Activated CD4-positive, alpha-beta T cell treated with anti-CD3 and anti-CD28 coated beads, Interleukin-2, amount 10 ng/mL, durations not matched to agents 7 days and 5 days (primary cell): ENCODE measurements at regions not wholly inside any gene's neighbourhood (a gene's known extent, or its start where the extent isn't known, plus 50 kb on each side); places are given as distances from the start of the nearest gene placed in this dataset.

Experiments
- CTCF ChIA-PET: fragments of 350-600 bp; sonication (Branson Sonifier 250); formaldehyde crosslinking; loops from one replicate; lab custom pipeline; 2021; ENCODE audit warnings: antibody characterized with exemption; lab: Charles Lee
- POLR2A ChIA-PET: fragments of 350-600 bp; sonication (Branson Sonifier 250); formaldehyde crosslinking; loops from one replicate; lab custom pipeline; 2021; ENCODE audit warnings: antibody characterized with exemption; lab: Charles Lee
- DNase-seq: peaks from one replicate; pipeline ENCODE4 v3.0.0-alpha.2; 2020
- H3K27ac Mint-ChIP-seq: one replicate; pipeline ENCODE4 v1.8.0; 2021; ENCODE audit warnings: mild to moderate bottlenecking, moderate library complexity, mixed read lengths
- H3K27me3 Mint-ChIP-seq: one replicate; pipeline ENCODE4 v1.8.0; 2021; ENCODE audit warnings: mixed read lengths
- H3K36me3 Mint-ChIP-seq: one replicate; pipeline ENCODE4 v1.8.0; 2021; ENCODE audit warnings: low read depth, mixed read lengths
- H3K4me1 Mint-ChIP-seq: one replicate; pipeline ENCODE4 v1.8.0; 2021; ENCODE audit warnings: mixed read lengths
- H3K4me3 Mint-ChIP-seq: one replicate; pipeline ENCODE4 v1.8.0; 2021; ENCODE audit warnings: mild to moderate bottlenecking, moderate library complexity, mixed read lengths
- H3K9me3 Mint-ChIP-seq: one replicate; pipeline ENCODE4 v1.8.0; 2021; ENCODE audit warnings: mixed read lengths

DNA sequence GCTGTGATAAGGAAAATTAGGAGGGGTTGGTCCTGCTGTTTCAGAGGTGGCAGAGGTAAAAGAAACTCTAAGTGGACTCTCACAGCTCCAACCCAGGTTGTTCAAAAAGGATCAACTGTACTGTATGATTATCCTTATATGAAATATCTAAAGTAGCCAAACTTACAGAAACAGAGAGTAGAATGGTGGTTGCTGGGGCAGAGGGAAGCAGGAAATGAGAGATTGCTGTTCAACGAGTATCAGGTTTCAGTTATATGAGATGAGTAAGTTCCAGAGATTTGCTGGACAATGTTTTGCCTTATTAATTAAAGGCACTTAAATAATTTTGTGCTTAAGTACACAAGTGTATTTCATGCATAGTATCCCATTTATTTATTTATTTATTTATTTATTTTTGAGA lies 972.0 kb upstream of the LRRTM1 start:
- no peaks in the 10 kb centered on the region for H3K4me1 Mint-ChIP-seq
- H3K4me3 Mint-ChIP-seq: no peak overlapping the region
- no peaks in the 10 kb centered on the region for H3K36me3 Mint-ChIP-seq
- no peaks in the 10 kb centered on the region for H3K27me3 Mint-ChIP-seq
- ChIA-PET CTCF (no interaction called here), POLR2A (no interaction called here)
- no peak for DNase-seq
- peaks cover 12% of the 10 kb centered on the region for H3K9me3 Mint-ChIP-seq
- H3K27ac Mint-ChIP-seq: no peak overlapping the region

DNA sequence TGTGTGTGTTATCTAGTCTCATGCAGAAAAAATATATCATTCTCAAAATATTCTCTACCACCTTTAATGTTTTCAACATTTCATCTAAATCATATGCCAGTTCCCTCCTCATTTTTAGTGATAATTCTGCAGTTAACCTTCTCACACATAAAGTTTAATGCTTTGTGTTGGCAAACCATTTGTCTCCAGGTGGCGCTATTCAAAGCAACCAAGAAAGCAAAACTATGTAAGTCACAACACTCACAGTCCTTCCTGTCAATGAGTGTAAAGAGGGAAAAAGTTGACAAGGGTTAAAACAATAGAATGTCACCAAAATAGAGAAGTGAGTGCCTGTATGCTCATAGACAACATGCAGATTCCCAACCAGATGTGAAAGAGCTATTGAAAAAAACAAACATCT lies 961.6 kb upstream of the LRRTM1 start:
- no peak overlapping the region for H3K4me3 Mint-ChIP-seq
- CTCF ChIA-PET: no interaction called here
- H3K36me3 Mint-ChIP-seq: no peaks in the 10 kb centered on the region
- no peaks in the 10 kb centered on the region for H3K4me1 Mint-ChIP-seq
- peak; percentile 5 for DNase-seq
- peaks cover 13% of the 10 kb centered on the region for H3K9me3 Mint-ChIP-seq
- POLR2A ChIA-PET: no interaction called here
- H3K27ac Mint-ChIP-seq: no peak overlapping the region
- no peaks in the 10 kb centered on the region for H3K27me3 Mint-ChIP-seq

DNA sequence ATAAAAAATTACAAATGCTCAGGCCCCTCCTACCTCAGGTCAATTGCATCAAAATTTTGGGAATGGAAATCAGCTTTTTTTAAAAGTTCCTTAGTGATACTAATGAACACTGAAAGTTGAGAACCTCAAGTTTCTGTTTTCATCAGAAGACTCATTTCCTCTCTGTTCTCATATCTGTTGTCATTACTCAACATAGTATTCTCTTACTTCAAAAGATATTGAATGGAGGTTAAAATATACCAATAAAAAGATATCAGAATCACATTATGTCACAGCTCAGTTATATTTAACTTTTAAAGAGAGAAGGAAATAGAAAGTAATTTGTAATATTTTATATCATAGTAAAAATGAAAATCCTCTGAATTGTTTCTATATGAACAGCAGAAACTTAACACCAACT lies 959.4 kb upstream of the LRRTM1 start:
- ChIA-PET POLR2A (no interaction called here), CTCF (no interaction called here)
- no peak overlapping the region for H3K27ac Mint-ChIP-seq
- H3K4me1 Mint-ChIP-seq: no peaks in the 10 kb centered on the region
- H3K9me3 Mint-ChIP-seq: peaks cover 4% of the 10 kb centered on the region
- no peak overlapping the region for H3K4me3 Mint-ChIP-seq
- no peak for DNase-seq
- no peaks in the 10 kb centered on the region for H3K36me3 Mint-ChIP-seq
- H3K27me3 Mint-ChIP-seq: no peaks in the 10 kb centered on the region

DNA sequence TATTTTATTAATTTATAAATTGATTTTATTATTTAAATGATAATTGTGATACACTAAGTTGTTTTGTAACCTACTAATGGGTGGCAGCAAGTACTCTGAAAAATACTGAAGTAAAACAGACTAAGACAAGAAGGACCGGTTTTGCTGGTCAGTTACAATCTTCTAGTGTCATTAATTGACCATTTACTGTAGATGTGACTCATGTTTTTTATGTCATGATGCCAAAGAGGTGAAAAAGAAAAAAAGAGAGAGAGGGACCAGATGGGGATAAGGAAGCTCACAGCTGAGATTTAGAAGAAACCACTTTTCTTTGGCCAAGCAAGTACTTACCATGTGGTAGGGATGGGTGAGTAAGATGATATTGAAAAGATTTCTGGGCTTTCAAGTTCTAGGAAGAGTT lies 955.8 kb upstream of the LRRTM1 start:
- Mint-ChIP-seq H3K36me3 (no peaks in the 10 kb centered on the region), H3K27me3 (no peaks in the 10 kb centered on the region), H3K4me3 (no peak overlapping the region), H3K27ac (no peak overlapping the region), H3K4me1 (no peaks in the 10 kb centered on the region), H3K9me3 (no peaks in the 10 kb centered on the region)
- CTCF ChIA-PET: no interaction called here
- DNase-seq: no peak
- POLR2A ChIA-PET: no interaction called here

DNA sequence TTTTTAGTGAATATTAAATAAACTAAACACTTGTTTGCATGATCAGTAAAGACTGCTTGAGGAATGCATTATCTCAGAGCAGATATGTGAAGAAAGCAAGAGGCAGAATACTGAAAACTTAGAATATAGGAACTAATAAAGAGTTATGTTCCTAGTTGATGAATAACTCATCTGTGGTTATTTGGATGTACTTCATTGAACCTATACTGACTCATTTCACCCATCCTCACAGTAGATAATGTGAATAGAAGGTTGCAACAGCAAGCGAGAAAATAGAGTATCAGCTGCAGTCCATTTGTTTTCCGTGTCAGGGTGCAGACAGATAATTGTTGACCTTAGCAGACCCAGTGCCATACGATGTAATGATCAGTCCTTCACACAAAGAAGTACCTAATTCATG lies 945.7 kb upstream of the LRRTM1 start:
- no peaks in the 10 kb centered on the region for H3K27me3 Mint-ChIP-seq
- H3K4me1 Mint-ChIP-seq: no peaks in the 10 kb centered on the region
- POLR2A ChIA-PET: no interaction called here
- peaks cover 15% of the 10 kb centered on the region for H3K9me3 Mint-ChIP-seq
- DNase-seq: no peak
- H3K36me3 Mint-ChIP-seq: no peaks in the 10 kb centered on the region
- CTCF ChIA-PET: no interaction called here
- no peak overlapping the region for H3K27ac Mint-ChIP-seq
- no peak overlapping the region for H3K4me3 Mint-ChIP-seq

- Mint-ChIP-seq H3K4me3 (no peak overlapping the region), H3K9me3 (peaks cover 18% of the 10 kb centered on the region), H3K27me3 (no peaks in the 10 kb centered on the region), H3K27ac (no peak overlapping the region), H3K4me1 (no peaks in the 10 kb centered on the region), H3K36me3 (no peaks in the 10 kb centered on the region)
- POLR2A ChIA-PET: no interaction called here
- no peak for DNase-seq
- CTCF ChIA-PET: no interaction called here
Observed at GRCh38 chr2:81249152-81249551, 944.6 kb upstream of the LRRTM1 start.

DNA sequence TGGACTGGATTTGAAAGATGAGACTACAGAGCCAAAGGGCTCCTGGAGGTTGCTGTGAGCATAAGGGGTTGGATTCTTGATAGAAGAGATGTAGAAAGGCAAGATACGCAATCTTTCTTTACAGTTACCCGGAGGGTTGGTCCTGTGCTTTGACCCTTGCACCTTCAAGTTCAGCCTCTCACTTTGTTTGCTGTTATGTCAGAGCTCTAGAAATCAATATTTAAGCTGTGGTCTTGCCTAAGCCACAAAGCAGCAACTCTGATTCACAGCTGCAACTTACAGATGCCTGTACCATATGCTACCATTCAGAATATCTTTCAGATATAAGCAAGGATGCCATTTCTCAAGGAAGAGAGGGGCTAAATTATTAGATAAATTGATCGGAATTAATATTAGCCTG lies 943.1 kb upstream of the LRRTM1 start:
- Mint-ChIP-seq H3K27ac (no peak overlapping the region), H3K9me3 (peaks cover 14% of the 10 kb centered on the region), H3K36me3 (no peaks in the 10 kb centered on the region), H3K4me1 (no peaks in the 10 kb centered on the region), H3K27me3 (no peaks in the 10 kb centered on the region), H3K4me3 (no peak overlapping the region)
- CTCF ChIA-PET: no interaction called here
- DNase-seq: no peak
- POLR2A ChIA-PET: no interaction called here

- Mint-ChIP-seq H3K36me3 (no peaks in the 10 kb centered on the region), H3K27me3 (no peaks in the 10 kb centered on the region), H3K27ac (no peak overlapping the region), H3K4me3 (no peak overlapping the region), H3K9me3 (peaks cover 16% of the 10 kb centered on the region), H3K4me1 (no peaks in the 10 kb centered on the region)
- POLR2A ChIA-PET: no interaction called here
- CTCF ChIA-PET: interaction anchor here (0.6 kb wide), 2 partner anchors 125 to 352 kb away, joined by 3 to 6 read pairs; no protein-coding TSS in a partner anchor
- no peak for DNase-seq
Observed at GRCh38 chr2:81242501-81242900, 937.9 kb upstream of the LRRTM1 start.

- H3K27me3 Mint-ChIP-seq: no peaks in the 10 kb centered on the region
- no peak for DNase-seq
- ChIA-PET POLR2A (no interaction called here), CTCF (no interaction called here)
- H3K36me3 Mint-ChIP-seq: no peaks in the 10 kb centered on the region
- H3K4me3 Mint-ChIP-seq: no peak overlapping the region
- no peak overlapping the region for H3K27ac Mint-ChIP-seq
- peaks cover 7% of the 10 kb centered on the region for H3K9me3 Mint-ChIP-seq
- H3K4me1 Mint-ChIP-seq: no peaks in the 10 kb centered on the region
Observed at GRCh38 chr2:81238462-81238861, 933.9 kb upstream of the LRRTM1 start.

GRCh38 chr2:81235601-81236000 lies 931.0 kb upstream of the LRRTM1 start:
- peaks cover 11% of the 10 kb centered on the region for H3K9me3 Mint-ChIP-seq
- DNase-seq: no peak
- POLR2A ChIA-PET: no interaction called here
- no peaks in the 10 kb centered on the region for H3K27me3 Mint-ChIP-seq
- H3K4me3 Mint-ChIP-seq: no peak overlapping the region
- no peak overlapping the region for H3K27ac Mint-ChIP-seq
- no peaks in the 10 kb centered on the region for H3K4me1 Mint-ChIP-seq
- CTCF ChIA-PET: no interaction called here
- no peaks in the 10 kb centered on the region for H3K36me3 Mint-ChIP-seq

DNA sequence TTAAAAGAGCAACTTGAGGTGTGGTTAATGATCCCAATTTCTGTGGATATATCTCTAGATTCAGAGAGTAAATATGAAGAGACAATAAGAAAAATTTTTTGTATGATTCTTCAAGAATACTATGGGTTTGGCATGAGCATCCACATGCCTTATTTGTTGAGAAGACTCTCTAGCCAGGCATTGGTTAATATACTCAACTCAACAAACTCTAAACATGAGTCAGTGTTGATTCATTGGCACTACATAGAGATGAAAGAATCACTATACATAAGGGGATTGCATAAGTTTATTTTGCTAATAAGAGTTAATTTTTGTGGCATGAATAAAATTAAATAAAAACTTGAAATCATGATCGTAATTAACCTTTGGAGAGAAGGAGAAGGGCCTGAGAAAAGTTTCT lies 930.2 kb upstream of the LRRTM1 start:
- Mint-ChIP-seq H3K9me3 (peaks cover 9% of the 10 kb centered on the region), H3K27ac (no peak overlapping the region), H3K4me3 (no peak overlapping the region), H3K4me1 (no peaks in the 10 kb centered on the region), H3K27me3 (no peaks in the 10 kb centered on the region), H3K36me3 (no peaks in the 10 kb centered on the region)
- ChIA-PET CTCF (no interaction called here), POLR2A (no interaction called here)
- DNase-seq: no peak

DNA sequence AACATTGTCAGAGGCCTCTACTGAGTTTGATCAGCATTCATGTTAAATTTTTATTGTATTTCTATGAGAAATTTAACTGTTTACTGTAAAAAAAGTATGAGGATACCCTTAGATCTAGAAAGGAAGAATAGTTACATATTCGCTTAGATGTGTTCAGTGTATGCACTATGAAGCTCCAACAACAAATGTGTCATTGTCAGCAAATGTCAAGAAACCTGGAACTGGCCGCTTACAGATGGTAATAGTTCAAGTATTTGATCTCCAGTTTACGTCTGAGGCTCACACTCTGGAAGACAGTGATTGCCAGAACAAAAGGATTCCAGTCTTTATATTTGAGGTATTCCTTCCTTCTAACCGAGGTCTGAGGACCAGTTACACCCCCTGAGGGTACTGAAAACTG lies 921.2 kb upstream of the LRRTM1 start:
- no peaks in the 10 kb centered on the region for H3K36me3 Mint-ChIP-seq
- H3K9me3 Mint-ChIP-seq: peaks cover 14% of the 10 kb centered on the region
- H3K4me1 Mint-ChIP-seq: no peaks in the 10 kb centered on the region
- ChIA-PET CTCF (no interaction called here), POLR2A (no interaction called here)
- H3K27me3 Mint-ChIP-seq: no peaks in the 10 kb centered on the region
- DNase-seq: no peak
- H3K4me3 Mint-ChIP-seq: no peak overlapping the region
- H3K27ac Mint-ChIP-seq: no peak overlapping the region

- ChIA-PET CTCF (no interaction called here), POLR2A (no interaction called here)
- H3K4me1 Mint-ChIP-seq: no peaks in the 10 kb centered on the region
- no peak for DNase-seq
- no peak overlapping the region for H3K27ac Mint-ChIP-seq
- H3K36me3 Mint-ChIP-seq: no peaks in the 10 kb centered on the region
- no peak overlapping the region for H3K4me3 Mint-ChIP-seq
- peaks cover 4% of the 10 kb centered on the region for H3K9me3 Mint-ChIP-seq
- H3K27me3 Mint-ChIP-seq: no peaks in the 10 kb centered on the region
Observed at GRCh38 chr2:81213598-81213997, 909.0 kb upstream of the LRRTM1 start.

- no peak overlapping the region for H3K4me3 Mint-ChIP-seq
- no peaks in the 10 kb centered on the region for H3K27me3 Mint-ChIP-seq
- peaks cover 10% of the 10 kb centered on the region for H3K9me3 Mint-ChIP-seq
- ChIA-PET POLR2A (no interaction called here), CTCF (no interaction called here)
- no peak for DNase-seq
- no peak overlapping the region for H3K27ac Mint-ChIP-seq
- H3K36me3 Mint-ChIP-seq: no peaks in the 10 kb centered on the region
- H3K4me1 Mint-ChIP-seq: no peaks in the 10 kb centered on the region
Observed at GRCh38 chr2:81206216-81206615, 901.7 kb upstream of the LRRTM1 start.
